ENCODE measurements at regions not wholly inside any gene's neighbourhood (a gene's known extent, or its start where the extent isn't known, plus 50 kb on each side); places are given as distances from the start of the nearest gene placed in this dataset.

GRCh38 chr13:111855786-111856185 lies 211.2 kb upstream of the SOX1 start:
- no peaks in the 10 kb centered on the region for H3K36me3 ChIP-seq (ENCODE audit: control insufficient read depth, insufficient read depth, low read length)
- FAIRE-seq, result no peak
- TF ChIP-seq CTCF (IDR thresholded peaks at IDR 0.05; ENCODE audit: insufficient read depth, low read length, severe bottlenecking), result no peak
- no peaks in the 10 kb centered on the region for H3K27me3 ChIP-seq (ENCODE audit: control insufficient read depth, insufficient read depth, low read length)
- no peak overlapping the region for H3K4me3 ChIP-seq (ENCODE audit: low read depth, low read length)
- no peak for DNase-seq (ENCODE audit: low read depth)

- Histone ChIP-seq H3K27me3 (ENCODE audit: control insufficient read depth, insufficient read depth, low read length) (no peaks in the 10 kb centered on the region), H3K4me3 (ENCODE audit: low read depth, low read length) (no peak overlapping the region), H3K36me3 (ENCODE audit: control insufficient read depth, insufficient read depth, low read length) (no peaks in the 10 kb centered on the region)
- DNase-seq (ENCODE audit: low read depth) (no peak), FAIRE-seq (no peak)
- no peak for TF ChIP-seq CTCF (IDR thresholded peaks at IDR 0.05; ENCODE audit: insufficient read depth, low read length, severe bottlenecking)
Observed at GRCh38 chr13:111856571-111856970, 210.4 kb upstream of the SOX1 start.

- H3K27me3 ChIP-seq (ENCODE audit: control insufficient read depth, insufficient read depth, low read length), result no peaks in the 10 kb centered on the region
- DNase-seq (ENCODE audit: low read depth), result no peak
- no peaks in the 10 kb centered on the region for H3K36me3 ChIP-seq (ENCODE audit: control insufficient read depth, insufficient read depth, low read length)
- no peak overlapping the region for H3K4me3 ChIP-seq (ENCODE audit: low read depth, low read length)
- FAIRE-seq, result no peak
- TF ChIP-seq CTCF (IDR thresholded peaks at IDR 0.05; ENCODE audit: insufficient read depth, low read length, severe bottlenecking), result no peak
Observed at GRCh38 chr13:111857336-111857735, 209.6 kb upstream of the SOX1 start.

- no peaks in the 10 kb centered on the region for H3K36me3 ChIP-seq (ENCODE audit: control insufficient read depth, insufficient read depth, low read length)
- H3K4me3 ChIP-seq (ENCODE audit: low read depth, low read length), result no peak overlapping the region
- FAIRE-seq (no peak), DNase-seq (ENCODE audit: low read depth) (no peak)
- no peak for TF ChIP-seq CTCF (IDR thresholded peaks at IDR 0.05; ENCODE audit: insufficient read depth, low read length, severe bottlenecking)
- H3K27me3 ChIP-seq (ENCODE audit: control insufficient read depth, insufficient read depth, low read length), result no peaks in the 10 kb centered on the region
Observed at GRCh38 chr13:111857846-111858560, 208.9 kb upstream of the SOX1 start.

GRCh38 chr13:111858571-111858970 lies 208.4 kb upstream of the SOX1 start:
- Histone ChIP-seq H3K27me3 (ENCODE audit: control insufficient read depth, insufficient read depth, low read length) (no peaks in the 10 kb centered on the region), H3K4me3 (ENCODE audit: low read depth, low read length) (no peak overlapping the region), H3K36me3 (ENCODE audit: control insufficient read depth, insufficient read depth, low read length) (no peaks in the 10 kb centered on the region)
- DNase-seq (ENCODE audit: low read depth), result no peak
- FAIRE-seq, result no peak
- TF ChIP-seq CTCF (IDR thresholded peaks at IDR 0.05; ENCODE audit: insufficient read depth, low read length, severe bottlenecking), result no peak
